ENCODE measurements at regions not wholly inside any gene's neighbourhood (a gene's known extent, or its start where the extent isn't known, plus 50 kb on each side); places are given as distances from the start of the nearest gene placed in this dataset.

DNA sequence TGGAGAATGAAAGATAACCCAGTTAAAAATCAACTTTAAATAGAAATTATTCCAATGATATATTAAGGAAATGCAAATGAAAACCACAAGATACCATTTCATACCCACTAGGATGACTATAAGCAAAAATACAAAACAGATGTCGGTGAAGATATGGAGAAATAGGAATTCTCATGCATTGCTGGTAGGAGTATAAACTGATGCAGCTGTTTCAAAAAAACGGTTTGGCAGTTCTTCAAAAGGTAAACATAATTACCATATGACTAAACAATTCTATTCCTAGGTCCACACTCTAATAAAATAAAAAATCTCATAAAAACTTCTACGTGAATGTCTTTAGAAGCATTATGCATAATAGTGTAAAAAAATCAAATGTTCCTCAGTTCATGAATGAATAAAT lies 763.3 kb upstream of the BRINP3 start:
- no peaks in the 10 kb centered on the region for H3K36me3 ChIP-seq
- no peaks in the 10 kb centered on the region for H3K4me1 ChIP-seq
- no peak overlapping the region for H3K4me3 ChIP-seq
- no peaks in the 10 kb centered on the region for H3K27me3 ChIP-seq
- no peak overlapping the region for H3K27ac ChIP-seq
- H3K9me3 ChIP-seq = no peaks in the 10 kb centered on the region
- TF ChIP-seq POLR2AphosphoS5 (IDR thresholded peaks at IDR 0.05) (no peak), EP300 (IDR thresholded peaks at IDR 0.05) (no peak), POLR2A (IDR thresholded peaks at IDR 0.05) (no peak)
- TF ChIP-seq, protein P1, sequence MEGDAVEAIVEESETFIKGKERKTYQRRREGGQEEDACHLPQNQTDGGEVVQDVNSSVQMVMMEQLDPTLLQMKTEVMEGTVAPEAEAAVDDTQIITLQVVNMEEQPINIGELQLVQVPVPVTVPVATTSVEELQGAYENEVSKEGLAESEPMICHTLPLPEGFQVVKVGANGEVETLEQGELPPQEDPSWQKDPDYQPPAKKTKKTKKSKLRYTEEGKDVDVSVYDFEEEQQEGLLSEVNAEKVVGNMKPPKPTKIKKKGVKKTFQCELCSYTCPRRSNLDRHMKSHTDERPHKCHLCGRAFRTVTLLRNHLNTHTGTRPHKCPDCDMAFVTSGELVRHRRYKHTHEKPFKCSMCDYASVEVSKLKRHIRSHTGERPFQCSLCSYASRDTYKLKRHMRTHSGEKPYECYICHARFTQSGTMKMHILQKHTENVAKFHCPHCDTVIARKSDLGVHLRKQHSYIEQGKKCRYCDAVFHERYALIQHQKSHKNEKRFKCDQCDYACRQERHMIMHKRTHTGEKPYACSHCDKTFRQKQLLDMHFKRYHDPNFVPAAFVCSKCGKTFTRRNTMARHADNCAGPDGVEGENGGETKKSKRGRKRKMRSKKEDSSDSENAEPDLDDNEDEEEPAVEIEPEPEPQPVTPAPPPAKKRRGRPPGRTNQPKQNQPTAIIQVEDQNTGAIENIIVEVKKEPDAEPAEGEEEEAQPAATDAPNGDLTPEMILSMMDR (IDR thresholded peaks at IDR 0.05) = no peak
- no peak for DNase-seq
- intact Hi-C loops (cut with DNase I) = no loop called here
- WGBS, 2 donors = 39 to 62% methylated on average over 3 of the region's 3 CpGs

DNA sequence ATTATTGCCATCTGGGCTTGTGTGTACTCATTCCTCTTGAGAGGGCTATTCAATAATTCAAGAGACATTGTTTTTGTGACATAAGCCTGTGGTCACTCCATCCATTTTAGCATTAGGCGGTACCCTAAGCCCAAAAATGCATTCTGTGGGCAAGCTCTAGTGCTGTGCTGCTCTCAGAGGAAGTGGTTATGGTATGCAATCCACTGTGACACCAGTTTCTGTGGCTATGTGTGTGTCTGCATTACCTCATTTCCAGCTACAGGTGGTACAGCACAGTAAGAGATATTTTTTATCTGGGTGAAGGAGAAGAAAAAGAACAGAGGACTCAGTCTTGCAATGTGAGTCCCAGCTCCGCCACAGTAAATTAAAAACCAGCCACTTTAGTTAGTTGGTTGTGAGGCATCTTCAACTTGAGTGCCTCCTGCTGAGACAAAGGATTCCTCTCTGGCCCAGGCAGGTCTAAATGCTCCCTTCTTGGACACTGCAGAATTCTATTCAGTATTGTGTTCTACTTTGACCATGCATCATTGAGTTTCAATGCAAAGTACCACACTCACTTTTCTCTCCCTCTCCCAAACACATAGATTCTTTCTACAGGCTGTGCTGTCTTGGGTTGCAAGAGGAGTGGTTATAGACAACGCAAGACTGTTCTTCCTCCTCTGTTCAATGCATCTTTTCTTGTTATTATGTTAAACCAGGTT lies 777.8 kb upstream of the BRINP3 start:
- Histone ChIP-seq H3K4me1 (no peaks in the 10 kb centered on the region), H3K27ac (no peak overlapping the region), H3K36me3 (no peaks in the 10 kb centered on the region), H3K9me3 (no peaks in the 10 kb centered on the region), H3K27me3 (no peaks in the 10 kb centered on the region), H3K4me3 (no peak overlapping the region)
- WGBS, 2 donors = 82 to 89% methylated on average over 3 of the region's 3 CpGs
- no peak for DNase-seq
- no peak for TF ChIP-seq POLR2A (IDR thresholded peaks at IDR 0.05)
- TF ChIP-seq, protein P1 (IDR thresholded peaks at IDR 0.05) = no peak
- TF ChIP-seq EP300 (IDR thresholded peaks at IDR 0.05) = no peak
- no peak for TF ChIP-seq POLR2AphosphoS5 (IDR thresholded peaks at IDR 0.05)
- intact Hi-C loops (cut with DNase I) = no loop called here

DNA sequence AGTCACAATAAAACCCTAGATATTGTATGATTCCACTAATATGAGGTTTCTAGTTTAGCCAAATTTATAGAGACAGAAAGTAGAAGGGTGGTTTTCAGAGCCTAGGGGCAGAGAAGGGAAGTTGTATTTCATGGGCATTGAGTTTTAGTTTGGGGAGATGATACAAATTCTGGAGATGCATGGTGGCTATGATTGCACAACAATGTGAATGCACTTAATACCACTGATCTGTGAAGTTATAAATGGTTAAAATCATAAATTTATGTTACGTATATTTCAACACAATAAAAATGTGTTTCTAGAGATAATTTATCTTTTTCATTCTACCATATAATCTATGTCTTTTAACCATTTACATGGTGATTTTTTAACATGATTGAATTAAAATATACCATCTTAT lies 779.3 kb upstream of the BRINP3 start:
- H3K36me3 ChIP-seq = no peaks in the 10 kb centered on the region
- intact Hi-C loops (cut with DNase I) = no loop called here
- TF ChIP-seq, protein P1 (IDR thresholded peaks at IDR 0.05) = no peak
- no peak for TF ChIP-seq EP300 (IDR thresholded peaks at IDR 0.05)
- H3K4me1 ChIP-seq = no peaks in the 10 kb centered on the region
- H3K4me3 ChIP-seq = no peak overlapping the region
- DNase-seq = no peak
- H3K27ac ChIP-seq = no peak overlapping the region
- WGBS, 2 donors = 76 to 95% methylated on average over 1 of the region's 1 CpG
- no peaks in the 10 kb centered on the region for H3K27me3 ChIP-seq
- no peaks in the 10 kb centered on the region for H3K9me3 ChIP-seq

DNA sequence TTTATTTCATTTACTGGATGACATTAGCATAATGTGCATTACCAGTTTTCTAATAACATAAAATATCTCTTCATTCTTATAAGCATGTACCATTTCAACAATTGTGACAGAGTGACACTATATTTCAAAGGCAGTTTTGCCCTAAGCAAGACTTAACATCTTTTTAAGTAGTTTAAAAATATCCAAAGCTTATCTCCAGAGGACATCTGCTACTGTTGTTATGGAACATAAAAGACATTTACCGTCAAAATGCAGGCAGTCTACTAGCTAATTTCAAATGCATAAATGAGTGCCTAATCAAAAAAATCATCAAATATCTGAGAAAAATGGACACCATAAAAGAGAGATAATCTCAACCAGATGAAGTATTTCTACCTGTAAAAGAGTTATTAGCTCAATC lies 782.4 kb upstream of the BRINP3 start:
- H3K27ac ChIP-seq = no peak overlapping the region
- WGBS, 2 donors = 42 to 63% methylated on average over 1 of the region's 1 CpG
- H3K4me1 ChIP-seq = no peaks in the 10 kb centered on the region
- no peaks in the 10 kb centered on the region for H3K9me3 ChIP-seq
- no peaks in the 10 kb centered on the region for H3K27me3 ChIP-seq
- no peak for TF ChIP-seq POLR2A (IDR thresholded peaks at IDR 0.05)
- no peak for TF ChIP-seq EP300 (IDR thresholded peaks at IDR 0.05)
- TF ChIP-seq, protein P1 (IDR thresholded peaks at IDR 0.05) = no peak
- no peak for TF ChIP-seq POLR2AphosphoS5 (IDR thresholded peaks at IDR 0.05)
- H3K36me3 ChIP-seq = no peaks in the 10 kb centered on the region
- intact Hi-C loops (cut with DNase I) = no loop called here
- no peak for DNase-seq
- H3K4me3 ChIP-seq = no peak overlapping the region

DNA sequence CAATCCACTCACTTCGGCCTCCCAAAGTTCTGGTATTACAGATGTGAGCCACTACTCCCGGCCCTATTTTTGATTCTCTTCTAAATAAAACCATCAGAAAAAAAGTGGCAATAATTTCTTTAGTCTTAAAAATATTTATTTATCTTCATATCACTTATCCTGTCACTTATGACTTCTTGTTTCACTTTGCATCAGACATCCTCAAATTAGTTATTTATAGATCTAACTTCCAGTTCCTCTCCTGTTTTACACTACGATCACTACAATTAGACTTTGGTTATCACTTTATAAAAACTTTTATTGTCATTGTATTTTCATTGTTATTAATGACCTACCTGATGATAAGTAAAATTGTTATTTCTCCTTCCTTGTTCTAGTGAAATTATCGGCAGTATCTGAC lies 783.4 kb upstream of the BRINP3 start:
- WGBS, 2 donors = 73 to 79% methylated on average over 4 of the region's 4 CpGs

More for the DNA sequence above, 783.4 kb upstream of the BRINP3 start:
- H3K4me3 ChIP-seq = no peak overlapping the region
- no peaks in the 10 kb centered on the region for H3K4me1 ChIP-seq
- H3K9me3 ChIP-seq = no peaks in the 10 kb centered on the region
- no peak for DNase-seq
- H3K36me3 ChIP-seq = no peaks in the 10 kb centered on the region
- H3K27ac ChIP-seq = no peak overlapping the region
- no peaks in the 10 kb centered on the region for H3K27me3 ChIP-seq
- intact Hi-C loops (cut with DNase I) = no loop called here
- TF ChIP-seq POLR2A (IDR thresholded peaks at IDR 0.05) (no peak), EP300 (IDR thresholded peaks at IDR 0.05) (no peak), POLR2AphosphoS5 (IDR thresholded peaks at IDR 0.05) (no peak)
- TF ChIP-seq, protein P1 (IDR thresholded peaks at IDR 0.05) = no peak
